GM19455 (cell line): ENCODE measurements at regions not wholly inside any gene's neighbourhood (a gene's known extent, or its start where the extent isn't known, plus 50 kb on each side); places are given as distances from the start of the nearest gene placed in this dataset.
"Not testable (repeated sequence)": the region's sequence is repeated elsewhere in the genome, so short reads cannot be mapped to it uniquely, and the experiment has no call there.

ENCODE experiments used
- ATAC-seq: cut with Tn5 transposase; IDR thresholded peaks from one replicate; pipeline ENCODE4 v1.9.1; 2021; ENCODE audit not compliant: unreplicated experiment

DNA sequence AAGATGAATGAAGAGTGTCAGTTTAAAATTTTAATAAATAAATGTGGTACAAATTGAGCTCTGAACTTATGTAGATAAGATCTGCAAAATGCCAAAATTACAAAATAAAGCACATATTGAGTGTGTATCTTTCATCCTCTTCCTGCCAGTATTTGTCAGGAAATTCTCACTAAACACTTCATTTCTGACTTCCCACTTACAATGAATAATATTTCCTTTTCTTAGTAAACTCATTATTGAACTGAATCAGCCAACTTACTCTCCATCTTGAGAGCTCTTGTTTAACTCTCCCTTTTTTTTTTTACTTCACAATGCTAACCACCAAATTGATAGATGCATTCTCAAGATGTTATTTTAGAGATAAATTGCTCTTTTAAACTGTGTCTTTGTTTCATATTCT is 1230.2 kb downstream of the JRKL start:
- ATAC-seq: no peak

DNA sequence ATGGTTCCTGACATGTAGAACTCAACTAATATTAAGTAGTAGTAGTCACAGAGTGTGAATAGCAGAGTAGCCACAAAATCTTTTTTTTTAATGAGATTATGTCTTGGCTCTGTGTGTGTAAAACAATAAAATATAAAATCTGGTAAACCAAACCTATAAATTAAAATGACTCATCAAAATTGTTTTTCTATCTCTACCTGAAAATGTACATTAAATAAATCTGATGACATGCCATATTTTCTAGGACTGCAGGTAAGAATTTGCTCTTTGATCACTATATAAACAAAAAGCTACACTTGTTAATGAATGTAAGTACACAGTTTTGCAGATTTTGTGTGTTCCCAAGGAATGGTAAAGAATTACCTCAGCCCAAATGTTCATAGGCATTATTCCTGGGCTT is 1231.5 kb downstream of the JRKL start:
- ATAC-seq: no peak

DNA sequence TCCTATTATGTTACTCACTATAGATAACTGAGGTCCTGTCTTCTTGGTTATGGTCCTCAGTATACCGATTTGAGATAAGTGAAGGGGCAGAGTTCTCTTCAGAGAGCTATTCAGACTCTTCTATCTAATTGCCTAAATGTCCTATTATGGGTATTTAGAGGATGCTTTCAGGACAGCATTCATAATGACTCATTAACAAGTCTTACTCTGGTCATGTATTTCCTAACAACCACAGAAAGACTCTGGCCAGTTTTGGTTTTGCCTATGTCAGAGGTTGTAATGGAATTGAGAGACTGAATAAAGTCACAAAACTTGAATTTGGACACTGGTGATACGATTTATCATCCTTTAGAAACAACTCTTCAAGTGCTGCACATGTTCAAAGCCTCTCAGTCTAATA is 1233.0 kb downstream of the JRKL start:
- ATAC-seq: no peak

DNA sequence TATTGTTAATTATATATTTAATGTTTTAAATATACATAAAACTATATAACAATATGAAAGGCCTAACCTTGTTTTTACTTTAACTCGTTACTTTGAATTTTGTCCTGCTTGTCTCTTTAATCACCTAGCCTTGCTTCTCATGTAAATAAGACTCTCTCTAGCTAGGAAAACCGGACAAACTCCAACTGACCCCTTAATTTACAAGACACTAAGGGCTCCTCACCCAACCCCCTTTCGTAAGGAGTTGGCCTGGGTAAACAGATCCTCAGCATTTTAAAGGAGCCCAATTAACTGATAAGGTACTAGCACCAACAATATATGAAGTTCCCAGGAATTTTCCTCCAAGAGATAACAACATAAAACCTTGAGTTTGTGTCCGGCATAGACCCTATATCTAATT is 1246.9 kb downstream of the JRKL start:
- not testable (repeated sequence) for ATAC-seq

DNA sequence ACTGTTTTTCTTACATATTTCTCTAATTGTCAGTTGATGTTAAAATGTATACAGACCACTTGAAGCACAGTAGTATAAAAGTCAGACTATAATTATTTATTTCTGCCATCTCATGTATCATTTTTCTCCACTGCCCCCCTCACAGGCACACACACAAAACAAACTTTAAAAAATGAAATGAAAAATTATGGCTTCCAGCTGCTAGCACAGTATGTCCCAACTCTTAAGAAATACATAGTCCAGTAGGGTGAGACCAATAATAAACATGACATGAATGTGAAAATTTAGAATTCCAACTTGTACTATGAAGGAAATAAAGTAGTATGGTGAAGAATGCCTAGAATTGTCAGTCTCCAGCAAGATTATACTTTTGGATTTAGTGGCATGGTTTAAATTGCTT is 1247.9 kb downstream of the JRKL start:
- no peak for ATAC-seq

GRCh38 chr11:97638641-97639224 is 1248.9 kb downstream of the JRKL start:
- no peak for ATAC-seq

- ATAC-seq: no peak
These were observed 1252.2 kb downstream of the JRKL start for GRCh38 chr11:97641988-97642387.

GRCh38 chr11:97645736-97646135 is 1255.9 kb downstream of the JRKL start:
- ATAC-seq: no peak

DNA sequence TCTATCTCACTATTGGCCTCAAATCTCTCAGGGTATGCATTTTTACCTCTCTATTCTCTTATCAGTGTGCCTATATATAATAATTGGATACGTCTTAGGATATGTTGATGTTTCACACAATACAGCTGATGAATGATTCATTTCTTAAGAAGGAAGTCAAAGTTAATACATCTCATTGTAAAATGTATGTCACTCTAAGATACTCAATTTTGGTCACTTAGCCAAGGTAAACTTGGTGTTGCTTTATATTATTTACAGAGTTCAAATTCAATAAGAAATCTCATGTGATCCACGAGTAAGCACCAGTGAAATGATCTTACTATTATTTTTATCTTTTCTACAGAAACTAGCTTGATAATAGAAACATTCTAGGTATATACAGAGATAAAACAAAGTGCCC is 1266.5 kb downstream of the JRKL start:
- ATAC-seq: no peak

DNA sequence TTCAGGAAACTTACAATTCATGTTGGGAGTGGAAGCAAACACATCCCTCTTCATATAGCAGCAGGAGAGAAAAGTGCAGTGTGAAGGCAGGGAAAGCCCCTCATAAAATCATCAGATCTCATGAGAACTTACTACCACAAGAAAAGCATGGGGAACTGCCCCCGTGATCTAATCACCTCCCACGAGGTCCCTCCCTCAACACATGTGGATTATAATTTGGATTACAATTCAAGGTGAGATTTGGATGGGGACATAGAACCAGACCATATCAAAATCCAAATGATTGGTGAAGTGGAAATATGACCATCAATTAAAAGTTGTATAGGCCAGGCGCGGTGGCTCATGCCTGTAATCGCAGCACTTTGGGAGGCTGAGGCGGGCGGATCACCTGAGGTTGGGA is 1268.0 kb downstream of the JRKL start:
- no peak for ATAC-seq

GRCh38 chr11:97667057-97667456 is 1277.2 kb downstream of the JRKL start:
- no peak for ATAC-seq

DNA sequence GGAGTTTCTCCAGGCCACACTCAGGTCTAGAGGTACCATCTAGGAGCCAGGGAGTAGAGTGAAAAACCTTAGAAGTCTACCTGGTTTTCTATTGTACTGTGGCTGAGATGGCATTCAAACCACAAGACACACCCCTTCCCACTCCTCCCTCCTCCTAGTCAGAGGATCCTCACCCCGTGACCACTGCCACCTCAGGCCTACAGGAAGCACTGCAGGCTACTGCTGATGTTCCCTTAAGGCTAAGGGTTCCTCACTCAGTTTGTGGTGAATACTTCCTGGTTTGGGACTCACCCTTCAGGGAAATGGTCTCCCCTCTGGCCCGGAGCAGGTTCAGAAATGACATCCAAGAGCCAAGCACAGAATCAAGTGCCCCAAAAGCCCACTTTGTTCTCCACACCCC is 1293.9 kb downstream of the JRKL start:
- no peak for ATAC-seq

DNA sequence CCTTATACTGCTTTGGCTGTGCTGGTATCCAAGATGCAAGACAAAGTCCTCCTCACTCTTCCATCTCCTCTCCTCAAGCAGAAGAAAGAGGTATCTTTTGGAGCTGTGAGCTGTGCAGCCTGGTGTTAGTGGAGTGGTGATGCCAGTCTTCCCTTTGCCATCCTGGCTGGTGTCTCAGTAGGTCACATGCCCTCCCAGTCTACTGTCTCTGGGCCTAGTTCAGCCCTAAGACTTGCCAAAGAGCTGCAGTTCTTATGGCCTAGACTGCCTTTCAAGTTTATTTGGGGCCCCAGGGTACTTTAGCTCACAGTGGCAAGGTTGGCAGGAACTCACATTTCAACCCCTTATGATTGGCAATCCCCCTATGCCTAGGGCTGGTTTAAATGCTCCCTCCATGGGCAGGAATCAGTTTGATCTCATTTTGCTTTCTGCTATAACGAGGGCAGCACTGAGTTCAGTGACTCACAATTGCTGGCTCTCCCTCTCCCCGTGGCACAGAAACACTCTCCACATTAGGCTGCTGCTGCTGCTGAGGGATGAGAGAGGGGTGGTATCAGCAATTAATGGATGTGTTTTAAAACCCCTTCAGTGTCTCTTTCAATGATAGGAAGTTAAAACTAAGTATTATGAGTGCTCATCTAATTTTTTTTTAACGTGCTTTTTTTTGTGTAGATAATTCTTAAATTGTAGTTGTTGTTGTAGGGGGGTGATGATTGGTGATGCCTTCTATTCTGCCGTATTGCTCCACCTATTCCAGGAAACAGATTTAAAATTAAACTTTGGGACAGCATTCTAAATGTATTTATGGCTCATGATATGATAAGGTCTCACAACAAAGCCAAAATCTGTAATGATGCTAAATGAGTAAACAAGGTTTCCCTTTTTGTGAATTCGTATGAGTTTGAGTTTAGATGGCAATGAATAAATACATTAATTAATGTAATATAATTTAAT is 1295.0 kb downstream of the JRKL start:
- no peak for ATAC-seq

DNA sequence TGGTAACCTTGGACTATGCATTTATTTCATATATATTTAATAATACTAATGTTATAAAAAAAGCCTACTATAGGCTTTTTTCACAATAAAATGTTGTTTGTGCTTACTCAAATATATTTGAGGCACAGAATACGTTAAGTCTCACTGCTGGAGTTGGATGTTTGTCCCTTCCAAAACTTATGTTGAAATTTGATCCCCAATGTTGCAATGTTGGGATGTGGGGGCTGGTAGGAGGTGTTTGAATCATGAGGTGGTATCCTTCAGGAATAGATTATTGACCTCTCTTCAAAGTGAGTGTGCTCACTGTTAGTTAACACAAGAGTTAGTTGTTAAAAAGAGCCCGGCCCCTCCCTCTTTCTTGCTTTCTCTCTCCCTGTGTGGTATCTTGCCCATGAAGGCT is 1295.9 kb downstream of the JRKL start:
- ATAC-seq: no peak

DNA sequence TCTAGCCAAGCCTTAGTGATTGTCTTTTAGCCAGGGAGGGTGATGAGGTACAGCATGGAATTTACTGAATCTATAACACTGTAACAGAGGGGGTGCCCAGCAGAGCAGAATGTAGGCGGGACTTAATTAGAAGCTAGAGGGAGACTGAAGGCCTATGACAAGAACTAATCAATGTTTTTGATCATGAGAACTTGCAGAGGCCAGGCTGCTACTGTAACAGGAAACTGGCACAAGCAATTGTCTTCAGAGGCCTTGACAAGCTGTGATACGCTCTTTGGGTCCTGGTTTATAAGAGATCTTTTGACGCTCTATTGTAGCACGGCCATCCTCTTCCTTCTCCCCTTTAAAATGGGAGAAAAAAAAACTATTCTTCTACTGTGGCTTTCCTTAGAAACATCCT is 1297.3 kb downstream of the JRKL start:
- ATAC-seq: no peak

DNA sequence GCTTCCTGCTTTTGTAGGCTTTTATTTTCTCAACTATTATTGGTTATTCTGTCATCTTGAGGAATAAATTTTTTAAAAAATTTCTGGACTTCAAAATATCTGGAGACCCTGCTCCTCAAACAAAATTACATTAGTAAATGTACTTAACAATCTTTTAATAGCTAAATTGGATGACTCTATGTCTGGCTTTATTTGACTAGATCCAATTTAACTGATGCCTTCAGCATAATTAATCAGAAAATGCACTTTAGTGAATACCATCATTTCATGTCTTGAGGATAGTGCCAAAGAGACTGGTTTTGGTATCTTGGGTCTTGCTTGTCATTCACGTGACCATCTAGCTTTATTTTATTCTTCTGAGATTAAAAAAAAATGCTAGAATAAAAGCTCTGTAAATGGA is 1301.2 kb downstream of the JRKL start:
- no peak for ATAC-seq

DNA sequence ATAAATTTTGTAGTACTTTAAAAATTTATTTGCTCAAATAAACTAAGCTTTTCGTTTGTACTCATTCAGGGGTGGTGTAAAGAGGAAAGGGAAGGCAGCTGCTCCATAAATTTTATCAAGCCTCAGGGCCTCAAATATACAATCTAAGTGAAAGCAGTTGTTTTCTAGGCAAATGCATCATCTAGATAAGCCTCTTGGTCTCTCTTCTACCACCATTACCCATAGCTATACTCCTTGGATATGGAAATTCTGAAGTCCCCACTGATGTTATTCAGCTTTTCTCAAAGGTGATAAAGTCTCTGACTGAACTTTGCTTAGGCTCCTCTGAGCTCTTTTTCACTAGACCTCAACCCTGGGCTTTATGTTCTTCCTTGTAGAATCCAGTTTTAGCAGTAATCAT is 1313.1 kb downstream of the JRKL start:
- no peak for ATAC-seq

- no peak for ATAC-seq
These were observed 1314.0 kb downstream of the JRKL start for GRCh38 chr11:97703851-97704250.

DNA sequence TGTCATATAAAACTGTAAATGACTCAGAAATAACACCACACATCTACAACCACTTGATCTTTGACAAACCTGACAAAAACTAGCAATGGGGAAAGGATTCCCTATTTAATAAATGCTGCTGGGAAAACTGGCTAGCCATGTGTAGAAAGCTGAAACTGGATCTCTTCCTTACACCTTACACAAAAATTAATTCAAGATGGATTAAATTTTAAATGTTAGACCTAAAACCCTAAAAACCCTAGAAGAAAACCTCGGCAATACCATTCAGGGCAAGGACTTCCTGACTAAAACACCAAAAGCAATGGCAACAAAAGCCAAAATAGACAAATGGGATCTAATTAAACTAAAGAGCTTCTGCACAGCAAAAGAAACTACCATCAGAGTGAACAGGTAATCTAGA is 1315.3 kb upstream of the CNTN5 start:
- ATAC-seq: not testable (repeated sequence)

DNA sequence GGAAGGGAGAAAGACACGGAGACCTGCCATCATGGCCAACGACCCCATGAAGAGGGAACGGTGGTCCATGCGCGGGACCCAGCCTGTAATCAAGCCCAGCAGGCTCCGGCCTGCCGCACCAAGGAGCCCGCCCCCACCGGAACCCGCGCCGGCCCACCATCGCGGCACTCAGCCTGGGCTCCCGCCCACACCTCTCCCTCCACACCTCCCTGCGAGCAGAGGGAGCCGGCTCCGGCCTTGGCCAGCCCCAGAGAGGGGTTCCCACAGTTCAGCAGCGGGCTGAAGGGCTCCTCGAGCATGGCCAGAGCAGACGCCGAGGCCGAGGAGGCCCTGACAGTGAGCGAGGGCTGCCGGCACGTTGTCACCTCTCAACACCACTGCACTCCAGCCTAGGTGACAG is 1302.8 kb upstream of the CNTN5 start:
- ATAC-seq: no peak

DNA sequence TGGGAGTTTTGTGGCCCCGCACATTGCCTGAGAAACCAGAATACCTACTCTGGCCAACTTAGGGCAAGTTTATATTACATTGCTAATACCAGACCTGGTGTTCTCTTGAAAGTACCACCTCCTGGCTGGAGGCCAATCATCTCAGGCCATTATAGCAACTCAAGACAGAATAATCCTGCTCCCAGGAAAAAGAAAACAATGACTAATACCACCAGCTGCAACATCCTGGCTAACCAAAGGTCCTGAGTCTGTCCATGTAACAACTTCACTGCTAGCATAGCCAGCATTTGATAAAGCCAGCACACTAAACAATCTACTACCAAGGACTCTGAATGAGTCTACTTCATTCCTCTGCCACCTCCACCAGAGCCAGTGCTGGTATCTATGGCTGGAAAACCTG is 1298.7 kb upstream of the CNTN5 start:
- no peak for ATAC-seq

- ATAC-seq: no peak
These were observed 1298.0 kb upstream of the CNTN5 start for GRCh38 chr11:97722721-97723120.
